ENCODE measurements at regions not wholly inside any gene's neighbourhood (a gene's known extent, or its start where the extent isn't known, plus 50 kb on each side); places are given as distances from the start of the nearest gene placed in this dataset.

- DNase-seq, result no peak
- H3K36me3 ChIP-seq, result no peaks in the 10 kb centered on the region
- no peaks in the 10 kb centered on the region for H3K27me3 ChIP-seq
- H3K27ac ChIP-seq, result no peak overlapping the region
- intact Hi-C loops (cut with DNase I; ENCODE audit: low total_unique reads), result no loop called here
- no peaks in the 10 kb centered on the region for H3K4me1 ChIP-seq
- no peak overlapping the region for H3K4me3 ChIP-seq
- TF ChIP-seq POLR2A (IDR thresholded peaks at IDR 0.05) (no peak), POLR2AphosphoS5 (IDR thresholded peaks at IDR 0.05) (no peak), EP300 (IDR thresholded peaks at IDR 0.05) (no peak), CTCF (IDR thresholded peaks at IDR 0.05) (no peak)
- no peaks in the 10 kb centered on the region for H3K9me3 ChIP-seq
Measured at GRCh38 chr3:94293793-94294195, 230.9 kb downstream of the NSUN3 start.

GRCh38 chr3:94294806-94295205, 231.9 kb downstream of the NSUN3 start:
- DNase-seq, result no peak
- TF ChIP-seq CTCF (IDR thresholded peaks at IDR 0.05) (no peak), POLR2AphosphoS5 (IDR thresholded peaks at IDR 0.05) (no peak), EP300 (IDR thresholded peaks at IDR 0.05) (no peak)
- Histone ChIP-seq H3K4me3 (no peak overlapping the region), H3K36me3 (no peaks in the 10 kb centered on the region), H3K9me3 (no peaks in the 10 kb centered on the region), H3K4me1 (no peaks in the 10 kb centered on the region), H3K27ac (no peak overlapping the region), H3K27me3 (no peaks in the 10 kb centered on the region)
- intact Hi-C loops (cut with DNase I; ENCODE audit: low total_unique reads), result no loop called here
- WGBS, 5 donors, result 84 to 100% (median 98%) methylated on average over 1 of the region's 1 CpG

- Histone ChIP-seq H3K4me3 (no peak overlapping the region), H3K9me3 (no peaks in the 10 kb centered on the region), H3K27me3 (no peaks in the 10 kb centered on the region), H3K4me1 (peaks cover 0 to 13% (median 0%) of the 10 kb centered on the region in 4 donors), H3K27ac (no peak overlapping the region), H3K36me3 (no peaks in the 10 kb centered on the region)
- TF ChIP-seq POLR2A (IDR thresholded peaks at IDR 0.05) (no peak), POLR2AphosphoS5 (IDR thresholded peaks at IDR 0.05) (no peak), CTCF (IDR thresholded peaks at IDR 0.05) (no peak), EP300 (IDR thresholded peaks at IDR 0.05) (no peak)
- intact Hi-C loops (cut with DNase I; ENCODE audit: low total_unique reads), result no loop called here
- no peak for DNase-seq
Measured at GRCh38 chr3:94299716-94300115, 236.9 kb downstream of the NSUN3 start.

- no peak for DNase-seq
- Histone ChIP-seq H3K4me1 (peaks cover 0 to 25% (median 0%) of the 10 kb centered on the region in 4 donors), H3K27me3 (no peaks in the 10 kb centered on the region), H3K27ac (no peak overlapping the region), H3K36me3 (no peaks in the 10 kb centered on the region), H3K4me3 (no peak overlapping the region), H3K9me3 (no peaks in the 10 kb centered on the region)
- WGBS, 5 donors, result 77 to 91% (median 87%) methylated on average over 1 of the region's 1 CpG
- TF ChIP-seq EP300 (IDR thresholded peaks at IDR 0.05), result no peak
- no peak for TF ChIP-seq POLR2AphosphoS5 (IDR thresholded peaks at IDR 0.05)
- no peak for TF ChIP-seq POLR2A (IDR thresholded peaks at IDR 0.05)
- TF ChIP-seq CTCF (IDR thresholded peaks at IDR 0.05), result no peak
- intact Hi-C loops (cut with DNase I; ENCODE audit: low total_unique reads), result no loop called here
Measured at GRCh38 chr3:94301366-94301765, 238.5 kb downstream of the NSUN3 start.

All from stomach (tissue), 8 donors.